ENCODE measurements at regions not wholly inside any gene's neighbourhood (a gene's known extent, or its start where the extent isn't known, plus 50 kb on each side); places are given as distances from the start of the nearest gene placed in this dataset.

DNA sequence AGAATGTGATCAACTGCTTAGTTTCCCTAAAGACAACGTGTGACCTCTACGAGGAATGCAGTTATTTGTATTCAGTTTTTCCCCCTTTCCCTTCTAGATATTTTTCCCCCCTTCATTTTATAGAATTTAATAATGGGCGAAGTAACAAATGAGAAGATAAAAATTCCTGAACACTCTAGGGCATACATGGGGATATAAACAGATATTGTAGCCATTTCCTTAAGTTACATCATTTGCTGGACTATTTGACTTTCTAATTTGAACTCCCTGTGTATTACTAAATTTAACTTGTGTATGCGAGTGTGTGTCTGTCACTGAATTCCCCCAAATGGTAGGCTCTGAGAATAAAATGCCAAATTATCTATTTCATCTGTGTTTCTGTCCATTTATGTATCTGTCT lies 99.0 kb upstream of the ZFP64 start:
- TF ChIP-seq POLR2AphosphoS5 (IDR thresholded peaks at IDR 0.05) (no peak), POLR2A (IDR thresholded peaks at IDR 0.05; ENCODE audit: low read depth) (no peak), EP300 (IDR thresholded peaks at IDR 0.05) (no peak)
- TF ChIP-seq, protein P1, sequence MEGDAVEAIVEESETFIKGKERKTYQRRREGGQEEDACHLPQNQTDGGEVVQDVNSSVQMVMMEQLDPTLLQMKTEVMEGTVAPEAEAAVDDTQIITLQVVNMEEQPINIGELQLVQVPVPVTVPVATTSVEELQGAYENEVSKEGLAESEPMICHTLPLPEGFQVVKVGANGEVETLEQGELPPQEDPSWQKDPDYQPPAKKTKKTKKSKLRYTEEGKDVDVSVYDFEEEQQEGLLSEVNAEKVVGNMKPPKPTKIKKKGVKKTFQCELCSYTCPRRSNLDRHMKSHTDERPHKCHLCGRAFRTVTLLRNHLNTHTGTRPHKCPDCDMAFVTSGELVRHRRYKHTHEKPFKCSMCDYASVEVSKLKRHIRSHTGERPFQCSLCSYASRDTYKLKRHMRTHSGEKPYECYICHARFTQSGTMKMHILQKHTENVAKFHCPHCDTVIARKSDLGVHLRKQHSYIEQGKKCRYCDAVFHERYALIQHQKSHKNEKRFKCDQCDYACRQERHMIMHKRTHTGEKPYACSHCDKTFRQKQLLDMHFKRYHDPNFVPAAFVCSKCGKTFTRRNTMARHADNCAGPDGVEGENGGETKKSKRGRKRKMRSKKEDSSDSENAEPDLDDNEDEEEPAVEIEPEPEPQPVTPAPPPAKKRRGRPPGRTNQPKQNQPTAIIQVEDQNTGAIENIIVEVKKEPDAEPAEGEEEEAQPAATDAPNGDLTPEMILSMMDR (IDR thresholded peaks at IDR 0.05), result no peak
- peaks cover 0 to 4% (median 0%) of the 10 kb centered on the region in 4 donors for H3K9me3 ChIP-seq
- H3K36me3 ChIP-seq, result no peaks in the 10 kb centered on the region
- no peaks in the 10 kb centered on the region for H3K27me3 ChIP-seq
- 67% methylated on average over 4 of the region's 4 CpGs for WGBS
- no peaks in the 10 kb centered on the region for H3K4me1 ChIP-seq
- intact Hi-C loops (cut with DNase I), result no loop called here
- H3K27ac ChIP-seq (replicated peaks in 1 of 4), result no peak overlapping the region
- DNase-seq (ENCODE audit: extremely low spot score), result no peak
- no peak overlapping the region for H3K4me3 ChIP-seq

DNA sequence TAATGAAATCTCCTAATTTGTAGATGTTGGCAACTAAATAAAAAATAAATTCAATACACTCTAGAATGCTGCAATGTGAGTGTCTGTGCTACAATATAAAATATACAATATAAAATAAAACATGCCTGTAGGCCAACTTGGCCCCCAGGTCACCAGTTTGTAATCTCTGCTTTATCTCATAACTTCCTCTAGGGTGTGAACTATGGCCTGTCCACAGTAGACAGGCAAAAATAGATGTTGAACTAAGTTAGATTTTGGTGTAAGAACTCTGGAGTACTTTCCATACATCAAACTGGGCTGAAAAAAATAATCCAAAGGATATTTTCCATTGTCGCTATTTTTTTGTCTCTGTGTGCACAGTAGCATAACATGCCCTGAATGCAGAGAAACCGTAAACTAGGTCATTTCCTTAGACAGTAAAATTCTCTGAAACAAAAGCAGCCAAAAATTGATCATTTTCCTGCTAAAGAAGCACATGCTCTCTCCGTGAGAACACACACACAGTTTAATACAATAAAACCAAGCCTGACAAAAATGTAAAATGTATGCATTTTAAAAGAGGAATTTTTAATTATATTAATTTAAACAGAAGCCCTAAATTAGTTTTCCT lies 98.5 kb upstream of the ZFP64 start:
- TF ChIP-seq POLR2AphosphoS5 (IDR thresholded peaks at IDR 0.05) (no peak), POLR2A (IDR thresholded peaks at IDR 0.05; ENCODE audit: low read depth) (no peak), EP300 (IDR thresholded peaks at IDR 0.05) (no peak)
- TF ChIP-seq, protein P1 (IDR thresholded peaks at IDR 0.05), result no peak
- WGBS, result 65% methylated on average over 3 of the region's 3 CpGs

DNA sequence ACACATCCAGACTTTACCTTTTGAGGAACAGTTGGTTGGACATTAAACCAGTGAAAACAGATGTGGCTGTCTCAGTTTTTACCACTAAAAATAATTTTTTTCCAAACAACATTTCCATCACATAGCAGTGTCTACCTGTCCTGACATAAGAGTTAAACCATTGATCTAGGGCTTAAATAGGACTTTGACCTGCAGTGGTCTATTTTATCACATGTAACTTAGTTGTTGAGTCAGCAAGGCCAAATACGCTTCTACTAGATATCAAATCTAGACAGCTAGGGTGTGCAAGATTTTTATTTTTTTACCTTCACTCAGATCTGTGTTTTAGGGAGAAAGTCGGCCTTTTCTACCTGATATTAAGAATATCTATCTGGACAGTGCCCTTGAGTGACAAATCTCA lies 88.8 kb upstream of the ZFP64 start:
- Histone ChIP-seq H3K36me3 (no peaks in the 10 kb centered on the region), H3K4me3 (no peak overlapping the region), H3K27me3 (peaks cover 0 to 12% (median 0%) of the 10 kb centered on the region in 4 donors), H3K4me1 (peaks cover 0 to 3% (median 0%) of the 10 kb centered on the region in 4 donors), H3K27ac (replicated peaks in 1 of 4) (no peak overlapping the region), H3K9me3 (no peaks in the 10 kb centered on the region)
- intact Hi-C loops (cut with DNase I), result no loop called here
- DNase-seq (ENCODE audit: extremely low spot score), result no peak
- WGBS, result 98% methylated on average over 2 of the region's 2 CpGs
- no peak for TF ChIP-seq POLR2AphosphoS5 (IDR thresholded peaks at IDR 0.05)
- TF ChIP-seq, protein P1 (IDR thresholded peaks at IDR 0.05), result no peak

More for the DNA sequence above, 98.5 kb upstream of the ZFP64 start:
- H3K4me1 ChIP-seq, result no peaks in the 10 kb centered on the region
- DNase-seq (ENCODE audit: extremely low spot score), result no peak
- no peaks in the 10 kb centered on the region for H3K27me3 ChIP-seq
- no peak overlapping the region for H3K27ac ChIP-seq (replicated peaks in 1 of 4)
- intact Hi-C loops (cut with DNase I), result no loop called here
- H3K36me3 ChIP-seq, result no peaks in the 10 kb centered on the region
- peaks cover 0 to 4% (median 0%) of the 10 kb centered on the region in 4 donors for H3K9me3 ChIP-seq
- H3K4me3 ChIP-seq, result no peak overlapping the region

DNA sequence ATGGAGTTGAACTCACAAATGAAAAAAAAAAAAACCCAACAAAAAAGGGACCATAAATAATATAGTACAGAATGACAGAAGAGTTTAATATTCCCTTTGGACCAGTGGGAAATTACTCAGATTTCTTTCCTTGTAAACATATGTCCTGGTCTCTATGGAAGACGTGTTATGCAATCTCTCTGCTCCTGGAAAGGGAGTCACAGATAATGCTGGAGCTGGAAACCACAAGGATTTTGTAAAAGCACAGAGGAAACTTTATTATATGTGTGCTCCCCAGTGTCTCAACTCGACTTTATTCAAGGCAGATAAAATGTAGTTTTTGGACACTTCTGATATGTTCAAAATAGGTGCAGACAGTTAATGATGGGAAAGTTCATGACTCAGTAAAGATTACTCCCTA lies 88.1 kb upstream of the ZFP64 start:
- H3K9me3 ChIP-seq, result no peaks in the 10 kb centered on the region
- no peak overlapping the region for H3K27ac ChIP-seq (replicated peaks in 1 of 4)
- H3K4me3 ChIP-seq, result no peak overlapping the region
- WGBS, result 63% methylated on average over 2 of the region's 2 CpGs
- TF ChIP-seq POLR2A (IDR thresholded peaks at IDR 0.05; ENCODE audit: low read depth), result no peak
- TF ChIP-seq, protein P1 (IDR thresholded peaks at IDR 0.05), result no peak
- TF ChIP-seq POLR2AphosphoS5 (IDR thresholded peaks at IDR 0.05), result no peak
- TF ChIP-seq EP300 (IDR thresholded peaks at IDR 0.05), result no peak
- no peak for DNase-seq (ENCODE audit: extremely low spot score)
- no peaks in the 10 kb centered on the region for H3K36me3 ChIP-seq
- H3K27me3 ChIP-seq, result peaks cover 0 to 9% (median 0%) of the 10 kb centered on the region in 4 donors
- intact Hi-C loops (cut with DNase I), result no loop called here
- peaks cover 0 to 7% (median 3%) of the 10 kb centered on the region in 4 donors for H3K4me1 ChIP-seq

DNA sequence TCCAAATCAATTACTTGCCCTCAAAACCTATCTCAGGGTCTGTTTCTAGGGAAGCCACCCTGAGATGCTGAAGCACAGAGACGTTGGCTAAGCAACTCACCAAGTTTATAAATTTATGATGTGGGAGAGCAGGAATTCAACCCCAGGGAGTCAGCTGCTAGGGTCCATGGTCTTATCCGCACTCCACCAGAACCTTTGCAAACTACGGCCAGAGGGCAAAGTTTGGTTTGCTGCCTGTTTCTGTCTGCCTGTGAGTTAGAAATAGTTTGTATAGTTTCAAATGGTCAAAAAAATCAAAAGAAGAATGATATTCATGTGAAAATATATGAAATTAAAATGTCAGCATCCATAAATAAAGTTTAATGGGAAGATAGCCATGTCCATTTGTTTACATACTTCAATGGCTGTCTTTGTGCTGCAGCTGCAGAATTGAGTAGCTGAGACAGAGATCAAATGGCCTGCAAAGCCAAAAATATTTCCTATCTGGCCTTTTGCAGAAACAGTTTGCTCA lies 83.7 kb upstream of the ZFP64 start:
- 55% methylated on average over 3 of the region's 3 CpGs for WGBS
- no peaks in the 10 kb centered on the region for H3K27me3 ChIP-seq
- peaks cover 0 to 7% (median 3%) of the 10 kb centered on the region in 4 donors for H3K4me1 ChIP-seq
- intact Hi-C loops (cut with DNase I), result no loop called here
- no peak overlapping the region for H3K27ac ChIP-seq (replicated peaks in 1 of 4)
- no peaks in the 10 kb centered on the region for H3K9me3 ChIP-seq
- H3K4me3 ChIP-seq, result no peak overlapping the region
- no peak for DNase-seq (ENCODE audit: extremely low spot score)
- TF ChIP-seq EP300 (IDR thresholded peaks at IDR 0.05) (no peak), POLR2AphosphoS5 (IDR thresholded peaks at IDR 0.05) (no peak)
- TF ChIP-seq, protein P1 (IDR thresholded peaks at IDR 0.05), result no peak
- H3K36me3 ChIP-seq, result no peaks in the 10 kb centered on the region

Data from esophagus muscularis mucosa (tissue), 4 donors.